22Rv1 (cell line): ENCODE measurements at regions not wholly inside any gene's neighbourhood (a gene's known extent, or its start where the extent isn't known, plus 50 kb on each side); places are given as distances from the start of the nearest gene placed in this dataset.

Experiments used
- ZFX ChIP-seq: fragments of 450-650 bp; IDR thresholded peaks from 2 replicates; pipeline ENCODE4 v1.6.1; 2017; ENCODE audit warnings: antibody characterized with exemption, borderline replicate concordance
- TF ChIP-seq, protein P1 (sequence below): fragments of 450-650 bp; IDR thresholded peaks from 2 replicates; pipeline ENCODE4 v1.5.1; 2017; ENCODE audit warnings: mild to moderate bottlenecking

DNA sequence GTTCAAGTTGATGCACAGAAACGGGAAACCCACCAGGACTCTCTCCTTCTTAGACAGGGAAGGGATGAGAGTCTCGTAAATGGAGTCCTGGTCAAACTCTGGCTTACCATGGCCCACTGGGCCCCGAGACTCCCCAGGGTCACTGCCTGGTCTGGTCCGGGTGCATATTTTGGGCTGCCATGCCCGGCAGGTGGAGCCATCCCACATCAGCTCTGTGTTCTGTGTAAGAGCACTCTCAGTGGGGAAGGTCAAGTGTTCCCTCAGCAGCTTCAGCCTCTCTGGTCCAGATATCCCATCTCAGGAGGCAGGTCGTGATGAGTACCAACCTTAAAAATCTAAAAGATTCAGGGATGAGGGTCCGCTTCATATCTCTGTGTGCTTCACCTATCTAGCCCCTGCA is 138.8 kb downstream of the EDN3 start:
- TF ChIP-seq, protein P1, sequence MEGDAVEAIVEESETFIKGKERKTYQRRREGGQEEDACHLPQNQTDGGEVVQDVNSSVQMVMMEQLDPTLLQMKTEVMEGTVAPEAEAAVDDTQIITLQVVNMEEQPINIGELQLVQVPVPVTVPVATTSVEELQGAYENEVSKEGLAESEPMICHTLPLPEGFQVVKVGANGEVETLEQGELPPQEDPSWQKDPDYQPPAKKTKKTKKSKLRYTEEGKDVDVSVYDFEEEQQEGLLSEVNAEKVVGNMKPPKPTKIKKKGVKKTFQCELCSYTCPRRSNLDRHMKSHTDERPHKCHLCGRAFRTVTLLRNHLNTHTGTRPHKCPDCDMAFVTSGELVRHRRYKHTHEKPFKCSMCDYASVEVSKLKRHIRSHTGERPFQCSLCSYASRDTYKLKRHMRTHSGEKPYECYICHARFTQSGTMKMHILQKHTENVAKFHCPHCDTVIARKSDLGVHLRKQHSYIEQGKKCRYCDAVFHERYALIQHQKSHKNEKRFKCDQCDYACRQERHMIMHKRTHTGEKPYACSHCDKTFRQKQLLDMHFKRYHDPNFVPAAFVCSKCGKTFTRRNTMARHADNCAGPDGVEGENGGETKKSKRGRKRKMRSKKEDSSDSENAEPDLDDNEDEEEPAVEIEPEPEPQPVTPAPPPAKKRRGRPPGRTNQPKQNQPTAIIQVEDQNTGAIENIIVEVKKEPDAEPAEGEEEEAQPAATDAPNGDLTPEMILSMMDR = peak; percentile 30
- no peak for TF ChIP-seq ZFX
